ENCODE measurements at regions not wholly inside any gene's neighbourhood (a gene's known extent, or its start where the extent isn't known, plus 50 kb on each side); places are given as distances from the start of the nearest gene placed in this dataset.

- no peak for DNase-seq (ENCODE audit: unreplicated experiment)
- Mint-ChIP-seq H3K4me3 (ENCODE audit: unreplicated experiment) (no peak overlapping the region), H3K27ac (ENCODE audit: low read depth, unreplicated experiment) (no peak overlapping the region), H3K9me3 (ENCODE audit: unreplicated experiment) (no peaks in the 10 kb centered on the region), H3K27me3 (ENCODE audit: insufficient read depth, unreplicated experiment) (no peaks in the 10 kb centered on the region), H3K36me3 (ENCODE audit: insufficient read depth, unreplicated experiment) (no peaks in the 10 kb centered on the region), H3K4me1 (ENCODE audit: insufficient read depth, unreplicated experiment) (peaks cover 9% of the 10 kb centered on the region)
- POLR2A ChIA-PET: interaction anchor here (0.6 kb wide), 1 partner anchor 1310 kb away, joined by 3 read pairs; no protein-coding TSS in a partner anchor
- no TSS peak for BruUV-seq (replicated peaks)
- no peak for TF ChIP-seq CTCF (IDR thresholded peaks at IDR 0.05; ENCODE audit: unreplicated experiment)
- CTCF ChIA-PET: no interaction called here
- intact Hi-C loops (cut with micrococcal nuclease): loop anchor here (10.0 kb wide), 1 partner anchor 538 kb away; no protein-coding TSS in a partner anchor
Measured at GRCh38 chr2:122743021-122743675, 987.7 kb downstream of the TSN start.

GRCh38 chr2:122745603-122746002, 990.2 kb downstream of the TSN start:
- Mint-ChIP-seq H3K27ac (ENCODE audit: low read depth, unreplicated experiment) (no peak overlapping the region), H3K27me3 (ENCODE audit: insufficient read depth, unreplicated experiment) (no peaks in the 10 kb centered on the region), H3K9me3 (ENCODE audit: unreplicated experiment) (no peaks in the 10 kb centered on the region), H3K4me3 (ENCODE audit: unreplicated experiment) (no peak overlapping the region), H3K4me1 (ENCODE audit: insufficient read depth, unreplicated experiment) (peaks cover 23% of the 10 kb centered on the region), H3K36me3 (ENCODE audit: insufficient read depth, unreplicated experiment) (no peaks in the 10 kb centered on the region)
- CTCF ChIA-PET: no interaction called here
- POLR2A ChIA-PET: no interaction called here
- no TSS peak for BruUV-seq (replicated peaks)
- DNase-seq (ENCODE audit: unreplicated experiment): no peak
- intact Hi-C loops (cut with micrococcal nuclease): loop anchor here (10.0 kb wide), 1 partner anchor 541 kb away; no protein-coding TSS in a partner anchor
- TF ChIP-seq CTCF (IDR thresholded peaks at IDR 0.05; ENCODE audit: unreplicated experiment): no peak

GRCh38 chr2:122747670-122748069, 992.2 kb downstream of the TSN start:
- DNase-seq (ENCODE audit: unreplicated experiment): no peak
- ChIA-PET CTCF (no interaction called here), POLR2A (no interaction called here)
- BruUV-seq (replicated peaks): no TSS peak
- Mint-ChIP-seq H3K36me3 (ENCODE audit: insufficient read depth, unreplicated experiment) (no peaks in the 10 kb centered on the region), H3K4me1 (ENCODE audit: insufficient read depth, unreplicated experiment) (peaks cover 23% of the 10 kb centered on the region), H3K27ac (ENCODE audit: low read depth, unreplicated experiment) (no peak overlapping the region), H3K9me3 (ENCODE audit: unreplicated experiment) (no peaks in the 10 kb centered on the region), H3K27me3 (ENCODE audit: insufficient read depth, unreplicated experiment) (no peaks in the 10 kb centered on the region), H3K4me3 (ENCODE audit: unreplicated experiment) (no peak overlapping the region)
- intact Hi-C loops (cut with micrococcal nuclease): loop anchor here (10.0 kb wide), 1 partner anchor 543 kb away; no protein-coding TSS in a partner anchor
- TF ChIP-seq CTCF (IDR thresholded peaks at IDR 0.05; ENCODE audit: unreplicated experiment): no peak

GRCh38 chr2:122748552-122749011, 993.1 kb downstream of the TSN start:
- BruUV-seq (replicated peaks): no TSS peak
- no peak overlapping the region for H3K4me3 Mint-ChIP-seq (ENCODE audit: unreplicated experiment)
- POLR2A ChIA-PET: interaction anchor here (0.8 kb wide), 1 partner anchor 9 kb away, joined by 3 read pairs; no protein-coding TSS in a partner anchor
- no peaks in the 10 kb centered on the region for H3K27me3 Mint-ChIP-seq (ENCODE audit: insufficient read depth, unreplicated experiment)
- peaks cover 16% of the 10 kb centered on the region for H3K4me1 Mint-ChIP-seq (ENCODE audit: insufficient read depth, unreplicated experiment)
- no peak for TF ChIP-seq CTCF (IDR thresholded peaks at IDR 0.05; ENCODE audit: unreplicated experiment)
- peak; percentile 73 for DNase-seq (ENCODE audit: unreplicated experiment)
- peak overlapping the region; percentile 17 for H3K27ac Mint-ChIP-seq (ENCODE audit: low read depth, unreplicated experiment)
- no peaks in the 10 kb centered on the region for H3K9me3 Mint-ChIP-seq (ENCODE audit: unreplicated experiment)
- CTCF ChIA-PET: no interaction called here
- intact Hi-C loops (cut with micrococcal nuclease): loop anchor here (10.0 kb wide), 1 partner anchor 544 kb away; no protein-coding TSS in a partner anchor
- H3K36me3 Mint-ChIP-seq (ENCODE audit: insufficient read depth, unreplicated experiment): no peaks in the 10 kb centered on the region
